Left ventricle myocardium inferior (tissue), 1 donor: ENCODE measurements at regions not wholly inside any gene's neighbourhood (a gene's known extent, or its start where the extent isn't known, plus 50 kb on each side); places are given as distances from the start of the nearest gene placed in this dataset.
A peak's percentile ranks its signal among the peaks of the same experiment; 100 is the strongest.

Experiments used
- DNase-seq: peaks from one replicate; pipeline ENCODE4 v3.0.0-alpha.2; 2020
- H3K27ac ChIP-seq: fragments of 200-600 bp; replicated peaks from 2 replicates; pipeline ENCODE4 v1.8.0; 2021
- H3K27me3 ChIP-seq: fragments of 200-600 bp; 2 replicates; pipeline ENCODE4 v1.8.0; 2021; ENCODE audit warnings: low read depth
- H3K36me3 ChIP-seq: fragments of 200-600 bp; 2 replicates; pipeline ENCODE4 v1.8.0; 2021
- H3K4me1 ChIP-seq: fragments of 200-600 bp; 2 replicates; pipeline ENCODE4 v1.8.0; 2021
- H3K4me3 ChIP-seq: fragments of 200-600 bp; 2 replicates; pipeline ENCODE4 v1.8.0; 2021; ENCODE audit warnings: mild to moderate bottlenecking, moderate library complexity
- H3K9me3 ChIP-seq: fragments of 200-600 bp; replicated peaks from 2 replicates; pipeline ENCODE4 v1.8.0; 2021
- CTCF ChIP-seq: fragments of 200-600 bp; IDR thresholded peaks from 2 replicates; pipeline ENCODE4 v1.8.0; 2021; ENCODE audit warnings: antibody characterized with exemption, mild to moderate bottlenecking, borderline replicate concordance
- intact Hi-C: fragments of 100-400 bp; cut with micrococcal nuclease; formaldehyde crosslinking; loops from one replicate; pipeline ENCODE4 v1.11.0; 2022
- donor health status: DM: no; HTN: yes; CAD: no; lungs with severe emphysema.

GRCh38 chr20:6496874-6497273 lies 270.6 kb upstream of the BMP2 start:
- TF ChIP-seq CTCF = no peak
- Histone ChIP-seq H3K4me1 (no peaks in the 10 kb centered on the region), H3K27ac (no peak overlapping the region), H3K4me3 (no peak overlapping the region), H3K36me3 (no peaks in the 10 kb centered on the region), H3K9me3 (peaks cover 8% of the 10 kb centered on the region), H3K27me3 (no peaks in the 10 kb centered on the region)
- intact Hi-C loops = no loop called here
- DNase-seq = no peak

- Histone ChIP-seq H3K4me1 (no peaks in the 10 kb centered on the region), H3K4me3 (no peak overlapping the region), H3K36me3 (no peaks in the 10 kb centered on the region), H3K9me3 (peaks cover 2% of the 10 kb centered on the region), H3K27ac (no peak overlapping the region), H3K27me3 (no peaks in the 10 kb centered on the region)
- no peak for TF ChIP-seq CTCF
- DNase-seq = no peak
- intact Hi-C loops = no loop called here
Observed at GRCh38 chr20:6495907-6496306, 271.6 kb upstream of the BMP2 start.

GRCh38 chr20:6492271-6493055 lies 275.0 kb upstream of the BMP2 start:
- no peaks in the 10 kb centered on the region for H3K36me3 ChIP-seq
- H3K27me3 ChIP-seq = no peaks in the 10 kb centered on the region
- no peaks in the 10 kb centered on the region for H3K9me3 ChIP-seq
- H3K27ac ChIP-seq = no peak overlapping the region
- intact Hi-C loops = no loop called here
- TF ChIP-seq CTCF = no peak
- no peak for DNase-seq
- no peaks in the 10 kb centered on the region for H3K4me1 ChIP-seq
- H3K4me3 ChIP-seq = peak overlapping the region; percentile 12

- Histone ChIP-seq H3K27ac (no peak overlapping the region), H3K36me3 (no peaks in the 10 kb centered on the region), H3K4me3 (no peak overlapping the region), H3K27me3 (no peaks in the 10 kb centered on the region), H3K9me3 (no peaks in the 10 kb centered on the region), H3K4me1 (no peaks in the 10 kb centered on the region)
- intact Hi-C loops = no loop called here
- no peak for DNase-seq
- no peak for TF ChIP-seq CTCF
Observed at GRCh38 chr20:6490849-6491248, 276.6 kb upstream of the BMP2 start.

GRCh38 chr20:6489361-6490171 lies 277.9 kb upstream of the BMP2 start:
- TF ChIP-seq CTCF = no peak
- Histone ChIP-seq H3K4me3 (no peak overlapping the region), H3K4me1 (no peaks in the 10 kb centered on the region), H3K27me3 (no peaks in the 10 kb centered on the region), H3K27ac (no peak overlapping the region), H3K36me3 (no peaks in the 10 kb centered on the region), H3K9me3 (no peaks in the 10 kb centered on the region)
- no peak for DNase-seq
- intact Hi-C loops = no loop called here
